HG02623 (cell line): ENCODE measurements at regions not wholly inside any gene's neighbourhood (a gene's known extent, or its start where the extent isn't known, plus 50 kb on each side); places are given as distances from the start of the nearest gene placed in this dataset.
"Not testable (repeated sequence)": the region's sequence is repeated elsewhere in the genome, so short reads cannot be mapped to it uniquely, and the experiment has no call there.

Source experiments
- ATAC-seq: cut with Tn5 transposase; IDR thresholded peaks from one replicate; pipeline ENCODE4 v1.9.1; 2021; ENCODE audit warnings: moderate library complexity; ENCODE audit not compliant: unreplicated experiment

DNA sequence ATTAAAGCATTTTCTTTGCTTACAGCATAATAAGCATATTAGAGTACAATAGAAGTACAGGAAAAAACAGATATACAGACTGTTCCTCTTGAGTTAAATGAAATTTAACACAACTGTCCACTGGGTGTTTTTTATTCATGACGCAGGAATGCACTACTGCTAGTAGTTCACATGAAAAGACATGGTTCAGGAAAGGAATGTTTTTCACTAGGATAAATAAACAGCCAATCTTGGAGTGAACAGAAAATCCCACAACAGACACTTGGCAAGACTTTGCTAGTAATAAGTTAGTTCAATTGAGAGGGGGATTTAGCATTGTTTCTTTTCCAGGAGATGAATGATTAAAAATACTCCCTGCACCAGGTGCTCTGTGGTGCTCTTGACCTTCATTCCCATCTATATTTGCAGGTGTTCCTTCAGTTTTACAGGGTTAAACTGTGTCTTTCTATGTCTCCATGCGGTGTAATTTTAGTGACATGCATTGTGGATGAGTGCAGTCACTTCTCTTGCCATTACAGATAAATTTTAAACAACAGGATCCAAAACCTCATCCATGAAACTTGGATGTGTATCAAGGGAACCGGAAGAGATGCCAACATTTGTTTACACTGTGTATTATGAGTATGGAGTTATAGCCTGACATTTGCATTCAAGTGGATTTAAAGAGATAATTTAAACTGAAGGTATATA lies 796.6 kb downstream of the DSC3 start:
- no peak for ATAC-seq

DNA sequence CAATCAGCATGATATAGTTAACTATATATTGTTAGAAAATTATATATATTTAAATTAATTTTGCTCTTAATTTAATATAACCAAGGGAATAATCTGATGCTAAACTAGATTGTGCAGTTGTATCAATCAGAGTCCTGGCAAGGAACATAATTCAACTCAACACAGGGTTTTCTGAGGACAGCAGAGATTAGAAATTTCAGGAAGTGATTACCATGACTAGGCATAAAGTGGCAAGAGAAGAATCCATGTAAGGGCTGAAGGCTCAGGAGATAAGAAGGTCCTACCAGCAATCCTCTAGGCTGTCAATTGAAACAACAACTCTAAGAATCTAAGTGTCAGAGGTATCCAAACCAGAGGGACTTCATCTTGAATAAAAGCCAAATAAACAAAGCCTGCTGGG lies 807.8 kb downstream of the DSC3 start:
- no peak for ATAC-seq

DNA sequence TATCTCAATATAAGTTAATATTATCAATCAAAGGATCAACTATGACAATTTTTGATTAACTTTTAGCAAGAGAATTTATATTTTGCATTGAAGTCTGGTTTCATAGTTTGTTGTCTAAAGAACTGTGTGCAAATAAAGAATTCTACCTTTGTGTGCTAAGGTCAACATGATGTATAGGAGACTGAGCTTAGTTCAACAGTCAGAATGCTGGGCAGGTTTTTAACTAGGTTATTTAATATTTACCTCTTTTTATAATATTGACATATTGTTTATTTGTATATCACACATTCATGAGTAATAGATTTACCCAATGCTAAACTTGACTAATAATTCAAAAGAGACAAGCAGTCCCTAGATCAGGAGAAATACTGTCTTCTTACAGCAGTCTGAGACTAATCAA lies 831.4 kb downstream of the DSC3 start:
- no peak for ATAC-seq

DNA sequence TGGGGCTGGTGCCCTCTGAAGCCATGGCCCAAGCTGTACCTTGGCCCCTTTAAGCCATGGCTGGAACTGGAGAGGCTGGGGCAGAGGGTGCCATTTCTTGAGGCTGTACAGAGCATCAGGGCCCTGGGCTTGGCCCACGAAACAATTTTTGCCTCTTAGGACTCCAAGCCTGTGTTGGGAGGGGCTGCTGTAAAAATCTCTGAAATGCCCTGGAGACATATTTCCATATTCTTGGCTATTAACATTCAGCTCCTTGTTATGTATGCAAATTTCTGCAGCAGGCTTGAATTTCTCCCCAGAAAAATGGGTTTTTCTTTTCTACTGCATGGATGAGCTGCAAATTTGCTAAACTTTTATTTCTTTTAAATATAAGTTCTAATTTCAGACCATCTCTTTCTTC lies 834.0 kb downstream of the DSC3 start:
- ATAC-seq: no peak

DNA sequence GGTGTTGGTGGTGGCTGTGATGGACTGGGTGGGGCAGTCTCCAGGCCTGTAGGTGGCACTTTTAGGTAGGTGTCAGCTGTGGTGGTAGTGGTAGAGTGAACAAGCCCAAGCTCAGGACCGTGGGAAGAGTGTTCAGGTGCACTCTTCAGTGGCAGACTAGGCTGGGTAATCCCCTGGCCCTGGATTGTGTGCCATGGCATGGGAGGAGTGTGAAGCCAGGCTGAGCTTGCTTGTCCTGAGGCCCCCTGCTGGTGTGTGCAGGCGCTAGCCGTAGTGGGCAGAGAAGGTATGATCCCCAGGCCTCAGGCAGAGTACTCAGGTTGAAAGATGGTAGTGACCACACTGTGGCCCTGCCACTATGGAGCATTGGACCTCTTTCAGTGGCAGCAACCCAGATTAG lies 850.3 kb downstream of the DSC3 start:
- ATAC-seq: no peak

DNA sequence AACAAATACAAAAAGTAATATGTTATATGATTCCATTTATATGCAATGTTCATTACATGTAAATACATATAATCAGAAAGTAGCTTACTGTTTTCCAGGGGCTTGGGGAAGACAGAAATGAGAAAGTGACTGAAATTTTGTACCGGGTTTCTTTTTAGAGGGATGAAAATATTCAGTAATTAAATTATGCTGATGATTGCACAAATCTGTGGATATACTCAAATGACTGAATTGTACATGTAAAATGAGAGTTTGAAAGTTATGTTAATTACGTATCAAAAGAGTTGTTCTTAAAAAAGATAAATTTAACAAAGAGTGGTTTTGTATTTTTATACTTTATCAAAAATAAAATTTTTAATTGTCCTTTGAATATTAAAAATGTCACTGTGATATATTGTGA lies 856.3 kb downstream of the DSC3 start:
- no peak for ATAC-seq

DNA sequence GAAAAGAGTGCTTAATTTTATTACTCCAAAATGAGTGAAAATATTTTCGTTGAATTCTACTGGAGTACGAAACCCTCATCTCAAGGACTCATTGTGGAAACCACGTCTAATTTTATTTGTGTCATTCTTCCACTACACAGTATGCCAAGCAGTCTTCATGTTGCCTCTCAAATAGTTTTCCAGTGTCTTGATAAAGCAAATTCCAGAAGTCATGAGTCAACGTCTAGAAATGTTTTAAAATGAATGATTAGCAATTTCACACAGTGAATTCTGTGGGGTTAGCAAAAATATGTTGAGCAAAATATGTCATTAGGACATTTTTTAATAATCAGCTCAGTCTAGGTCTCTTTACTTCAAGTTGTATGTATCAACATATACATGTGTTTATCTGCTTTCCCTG lies 865.5 kb downstream of the DSC3 start:
- no peak for ATAC-seq

DNA sequence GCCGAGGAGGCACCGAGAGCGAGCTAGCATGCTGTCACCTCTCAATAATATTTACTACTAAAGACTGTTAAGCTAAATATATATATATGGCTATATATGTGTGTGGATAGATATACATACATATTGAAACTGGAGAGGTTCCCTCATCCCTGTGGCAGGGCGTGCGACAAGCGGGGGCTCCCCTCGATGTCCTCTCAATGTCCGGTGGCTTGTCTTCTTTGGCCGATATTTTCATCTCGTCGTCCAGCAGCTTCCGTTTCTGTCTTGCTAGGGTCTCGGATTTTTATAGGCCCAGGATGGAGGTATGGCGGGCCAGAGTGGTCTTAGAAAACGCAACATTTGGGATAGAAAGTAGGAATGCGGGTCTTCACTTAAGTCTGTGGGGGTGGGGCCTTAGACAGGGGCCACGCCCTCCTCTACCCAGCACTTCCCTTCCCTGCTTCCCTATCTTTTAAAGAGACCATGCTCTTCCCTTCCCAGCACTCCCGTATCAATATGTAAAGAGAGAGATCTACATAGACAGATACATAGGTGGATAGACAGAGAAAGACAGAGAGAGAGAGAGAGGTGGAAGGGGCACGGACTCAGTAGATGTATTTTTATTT lies 866.8 kb downstream of the DSC3 start:
- no peak for ATAC-seq

DNA sequence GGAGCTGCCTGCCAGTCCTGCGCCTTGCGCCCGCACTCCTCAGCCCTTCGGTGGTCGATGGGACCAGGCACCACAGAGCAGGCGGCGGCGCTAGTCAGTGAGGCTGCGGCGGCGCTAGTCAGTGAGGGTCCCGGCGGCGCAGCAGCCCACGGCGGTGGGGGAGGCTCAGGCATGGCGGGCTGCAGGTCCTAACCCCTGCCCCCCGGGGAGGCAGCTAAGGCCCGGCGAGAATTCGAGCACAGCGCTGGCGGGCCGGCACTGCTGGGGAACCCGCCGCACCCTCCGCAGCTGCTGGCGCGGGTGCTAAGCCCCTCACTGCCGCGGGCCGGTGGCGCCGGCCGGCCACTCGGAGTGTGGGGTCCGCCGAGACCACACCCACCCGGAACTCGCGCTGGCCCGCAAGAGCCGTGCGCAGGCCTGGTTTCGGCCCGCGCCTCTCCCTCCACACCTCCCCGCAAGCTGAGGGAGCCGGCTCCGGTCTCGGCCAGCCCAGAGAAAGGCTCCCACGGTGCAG lies 867.4 kb downstream of the DSC3 start:
- no peak for ATAC-seq

DNA sequence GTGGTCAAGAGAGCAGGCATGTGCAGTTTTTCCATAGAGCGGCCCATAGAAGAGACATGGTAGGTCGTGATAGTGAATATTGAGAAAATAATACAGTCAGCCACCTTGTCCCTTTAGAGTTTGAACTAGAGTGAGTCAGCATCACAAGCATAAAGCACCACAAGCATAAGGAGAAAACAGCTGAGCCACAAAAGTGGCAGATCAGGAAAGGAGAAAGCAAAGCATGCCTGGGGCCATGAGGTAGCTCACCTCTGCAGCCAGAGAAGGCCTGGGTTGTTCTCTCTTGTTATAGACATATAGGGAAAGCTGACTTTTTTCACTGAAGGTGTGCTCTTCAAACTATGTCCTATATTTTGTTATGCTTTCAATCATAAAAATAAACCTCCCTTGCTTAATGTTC lies 879.0 kb downstream of the DSC3 start:
- ATAC-seq: no peak

DNA sequence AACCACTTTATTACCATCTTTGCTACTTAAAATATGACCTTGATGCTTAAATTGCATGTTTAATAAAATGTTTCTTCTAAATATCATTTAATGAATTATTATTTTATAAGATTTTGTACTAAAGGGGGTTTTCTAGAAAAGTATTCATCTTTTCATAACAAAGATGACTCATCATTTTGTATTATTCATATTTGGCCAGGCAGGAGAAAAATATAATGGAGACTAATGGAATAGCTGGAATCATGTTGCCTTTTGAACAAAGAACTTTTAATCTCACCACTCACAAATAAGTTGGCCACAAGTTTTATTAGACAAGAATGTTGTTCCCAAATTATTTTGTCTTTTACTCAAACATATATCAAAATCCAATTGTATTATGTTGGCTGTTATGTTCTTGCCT lies 882.4 kb downstream of the DSC3 start:
- no peak for ATAC-seq

DNA sequence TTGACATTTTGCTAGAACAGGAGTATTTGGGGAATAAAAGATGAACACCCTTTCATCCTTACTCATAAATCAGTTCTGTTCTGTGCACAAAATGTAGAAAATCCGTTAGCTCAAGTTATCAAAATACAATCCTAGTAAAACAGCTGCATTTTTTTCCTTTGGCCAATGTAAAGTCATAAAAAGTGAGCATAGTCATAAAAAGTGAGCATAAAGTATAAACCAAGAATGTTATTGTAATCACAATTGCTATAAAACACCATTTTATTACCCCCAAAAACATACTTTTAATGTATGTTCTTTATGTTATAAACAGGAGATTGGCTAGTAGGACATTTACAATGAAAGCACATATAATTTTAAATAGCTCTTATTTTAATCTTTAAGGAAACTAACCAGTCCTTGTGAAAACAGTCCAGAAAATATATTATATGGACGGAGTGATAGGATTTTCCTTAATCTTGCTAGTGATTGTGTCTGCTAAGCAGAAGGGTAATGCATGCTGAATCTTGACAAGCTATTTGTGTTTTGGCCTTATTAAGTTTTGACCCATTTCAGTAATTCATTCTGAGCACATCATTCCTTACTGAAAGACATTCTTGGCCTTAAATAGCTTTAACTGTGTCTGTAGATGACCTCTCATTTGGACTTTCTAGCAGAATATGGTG lies 891.8 kb downstream of the DSC3 start:
- no peak for ATAC-seq

DNA sequence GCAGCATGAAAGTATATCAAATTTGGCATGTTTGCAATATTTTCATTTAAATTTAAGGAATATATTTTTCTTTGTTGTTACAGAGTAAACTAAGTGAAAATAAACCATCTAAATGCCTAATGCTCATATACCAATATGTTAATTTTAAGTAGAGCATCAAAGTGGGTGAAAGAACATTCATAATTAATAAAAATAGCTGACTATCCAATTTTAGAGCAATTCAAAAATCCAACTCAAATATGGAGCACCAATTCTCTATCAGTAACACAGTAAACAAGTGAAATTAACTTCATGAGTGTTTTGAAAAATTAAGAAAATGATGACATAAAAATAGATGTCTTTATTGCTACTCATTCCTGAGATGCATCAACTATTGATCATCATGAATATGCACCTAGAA lies 893.0 kb downstream of the DSC3 start:
- ATAC-seq: no peak

DNA sequence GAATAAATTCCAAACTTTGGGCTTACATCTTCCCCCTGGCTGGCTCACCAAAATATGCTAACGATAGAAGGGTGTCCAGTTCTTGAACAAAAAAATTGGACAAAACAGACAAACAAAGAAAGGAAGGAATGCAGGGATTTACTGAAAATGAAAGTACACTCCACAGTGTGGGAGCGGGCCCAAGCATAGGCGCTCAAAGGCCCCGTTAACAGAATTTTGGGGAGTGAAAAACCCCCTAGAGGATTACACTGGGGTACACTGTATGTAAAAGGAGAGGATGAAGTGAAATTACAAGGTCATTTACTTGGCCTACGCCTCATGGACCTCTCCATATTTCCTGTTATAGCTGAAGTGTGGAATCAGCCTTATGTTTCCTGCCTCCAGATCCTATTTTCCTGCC lies 899.7 kb downstream of the DSC3 start:
- ATAC-seq: no peak

DNA sequence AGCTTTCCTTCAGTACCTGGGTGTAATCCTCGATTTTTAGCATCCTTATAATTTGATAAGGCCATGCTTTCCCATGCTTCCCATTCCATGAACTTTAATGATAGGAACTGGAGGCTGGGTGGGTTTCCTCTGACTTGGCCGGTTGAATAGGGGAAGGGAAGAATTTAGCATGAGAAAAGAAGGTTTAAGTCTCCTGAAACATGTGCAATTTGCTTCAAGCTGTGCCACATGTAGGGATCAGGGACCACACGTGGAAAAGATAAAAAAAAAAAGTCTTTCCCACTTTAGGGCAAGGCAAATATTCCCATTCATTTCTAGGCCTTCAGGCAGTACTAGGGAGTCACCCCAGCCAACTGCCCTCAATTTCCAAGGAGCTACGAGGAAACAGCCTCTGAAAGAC lies 900.3 kb downstream of the DSC3 start:
- no peak for ATAC-seq

DNA sequence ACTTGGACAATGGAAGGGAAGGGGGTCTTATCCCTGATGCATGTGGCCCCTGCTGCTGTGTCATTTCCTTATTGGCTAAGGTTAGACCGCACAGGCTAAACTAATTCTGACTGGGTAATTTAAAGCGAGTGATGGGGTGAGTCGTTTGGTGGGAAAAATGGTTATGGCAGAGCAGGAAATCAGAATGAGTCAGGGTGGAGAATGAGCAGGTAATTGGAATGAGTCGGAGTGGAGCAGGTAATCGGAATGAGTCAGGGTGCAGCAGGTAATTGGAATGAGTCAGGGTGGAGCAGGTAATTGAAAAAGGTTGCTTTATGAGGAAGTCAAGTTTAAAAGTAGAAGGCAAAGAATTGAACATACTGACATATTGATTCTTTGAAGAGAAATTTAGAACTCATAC lies 901.0 kb downstream of the DSC3 start:
- ATAC-seq: not testable (repeated sequence)

DNA sequence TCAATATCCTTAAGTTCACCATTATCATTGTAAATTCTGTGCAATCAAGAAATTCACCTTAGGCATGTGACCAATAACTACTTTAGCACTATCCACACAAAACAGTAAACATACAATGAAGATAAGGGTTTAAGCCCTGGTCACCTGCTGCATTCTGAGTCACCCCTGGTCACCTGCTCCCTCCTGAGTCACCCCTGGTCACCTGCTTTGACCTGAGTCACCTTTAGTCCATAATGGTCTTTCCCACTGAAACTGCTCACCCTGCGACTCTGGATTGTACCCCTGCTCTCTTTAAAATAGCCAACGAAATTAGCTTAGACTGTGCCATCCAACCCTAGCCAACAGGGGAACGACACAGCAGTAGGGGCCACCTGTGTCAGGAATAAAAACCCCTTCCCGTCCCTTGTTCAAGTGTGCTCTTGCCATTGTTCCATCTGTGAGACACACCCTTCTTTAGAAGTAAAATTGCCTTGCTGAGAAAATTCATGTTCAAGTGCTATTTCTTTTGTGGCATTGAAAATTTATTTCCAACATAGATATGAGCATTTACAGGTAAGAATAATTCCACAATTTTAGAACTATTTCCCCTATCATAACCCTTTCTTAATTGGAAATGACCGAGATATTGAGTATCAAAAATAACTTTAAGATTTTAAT lies 902.8 kb downstream of the DSC3 start:
- ATAC-seq: no peak

DNA sequence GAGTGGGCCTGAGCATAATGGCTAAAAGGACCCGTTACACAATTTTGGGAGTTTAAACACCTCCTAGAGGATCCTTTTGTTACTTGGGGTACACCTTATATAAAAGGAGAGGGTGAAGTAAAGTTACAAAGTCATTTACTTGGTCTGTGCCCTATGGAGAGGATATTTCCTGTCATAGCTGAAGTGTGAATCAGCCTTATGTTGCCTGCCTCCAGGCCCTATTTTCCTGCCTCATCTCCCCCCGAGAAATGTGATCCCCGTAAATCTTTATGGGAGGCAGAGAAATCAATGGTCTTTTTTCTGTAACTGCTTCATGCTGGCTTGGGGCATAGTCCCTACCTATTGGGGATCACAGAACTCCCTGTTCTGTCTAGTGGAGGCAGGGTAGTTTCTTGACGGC lies 906.6 kb downstream of the DSC3 start:
- ATAC-seq: no peak

DNA sequence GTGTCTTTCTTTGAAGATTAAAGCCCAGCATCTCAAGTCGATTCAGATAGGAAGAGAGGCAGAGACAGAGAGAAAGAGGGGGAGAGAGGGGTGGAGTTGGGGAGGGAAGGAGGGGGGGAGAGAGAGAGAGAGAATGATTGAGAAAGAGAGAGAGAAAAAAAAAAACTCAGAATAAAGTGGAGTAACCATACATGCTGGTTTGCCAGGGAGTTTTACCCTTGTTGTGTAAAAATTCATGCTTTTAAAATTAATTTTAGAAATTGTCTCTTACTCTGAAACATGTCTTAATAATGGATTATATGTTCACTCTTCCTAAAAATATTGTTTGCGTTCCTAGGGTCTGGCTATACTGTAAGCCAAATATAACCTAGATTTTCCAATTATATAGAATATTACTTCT lies 908.5 kb downstream of the DSC3 start:
- ATAC-seq: no peak

DNA sequence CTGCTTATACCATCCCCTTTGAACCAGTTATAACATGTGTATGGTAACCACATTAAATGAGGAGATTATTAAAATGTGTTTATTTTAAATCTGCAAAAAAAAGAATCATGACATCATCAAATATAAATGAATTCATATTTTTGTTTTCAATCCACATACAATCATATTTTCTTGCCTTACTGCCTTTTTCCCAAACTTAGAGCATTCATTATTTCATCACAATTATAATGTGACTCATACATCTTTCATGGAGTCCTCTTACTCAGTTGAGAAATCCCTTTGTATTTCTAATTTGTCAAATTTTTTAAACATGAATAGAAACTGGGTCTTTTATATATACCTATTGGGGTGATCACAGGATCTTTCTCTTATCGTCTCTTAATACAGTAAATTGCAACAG lies 909.6 kb downstream of the DSC3 start:
- no peak for ATAC-seq

DNA sequence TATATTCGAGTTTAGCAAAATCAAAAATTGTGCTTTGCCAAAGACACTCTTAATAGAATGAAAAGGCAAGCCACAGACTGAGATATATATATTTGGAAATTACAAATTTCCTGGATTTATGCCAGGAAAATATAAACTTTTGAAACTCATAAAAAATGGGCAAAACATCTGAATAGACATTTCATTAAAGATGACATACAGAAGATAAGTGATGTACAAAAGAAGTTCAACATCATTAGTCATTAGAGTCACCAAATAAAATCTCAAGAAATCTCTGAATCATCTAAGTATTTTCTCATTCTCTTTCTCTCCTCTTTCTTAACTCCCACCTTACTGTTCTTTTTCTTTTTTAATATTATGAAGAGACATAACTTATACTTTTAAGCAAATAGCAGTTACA lies 921.1 kb downstream of the DSC3 start:
- ATAC-seq: no peak

DNA sequence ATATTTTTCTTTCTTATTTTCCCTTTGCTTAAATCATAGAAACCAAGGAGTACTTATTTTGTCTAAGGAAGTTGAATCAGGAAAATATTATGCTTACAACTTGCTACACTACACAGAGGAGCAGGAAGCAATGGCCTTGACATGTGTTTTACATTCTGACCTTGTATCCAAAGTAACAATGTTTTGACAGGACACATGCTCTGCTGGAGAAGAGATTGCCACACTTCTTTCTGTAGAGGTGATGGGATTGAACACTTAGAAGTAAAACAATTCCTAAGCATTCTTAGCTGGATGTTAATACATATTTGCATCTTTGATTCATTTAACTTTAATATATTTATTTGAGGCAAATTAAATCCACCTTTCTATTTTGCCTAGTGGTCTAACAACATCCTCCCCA lies 929.1 kb downstream of the DSC3 start:
- ATAC-seq: no peak
